Stomach (tissue), 8 donors: ENCODE measurements at regions not wholly inside any gene's neighbourhood (a gene's known extent, or its start where the extent isn't known, plus 50 kb on each side); places are given as distances from the start of the nearest gene placed in this dataset.
A peak's percentile ranks its signal among the peaks of the same experiment; 100 is the strongest.

Source experiments
- DNase-seq, 2 donors: peaks; one replicate each; pipeline versions ENCODE4 v3.0.0 to v3.0.0-alpha.2; 2013 to 2019
- H3K27ac ChIP-seq, 5 donors: fragments of 200-600 bp in 4 of 5; sonication (generic) in 4 of 5; one replicate each; pipeline ENCODE4 v1.5.1; 2013 to 2019; ENCODE audit warnings: mild to moderate bottlenecking in 1 of 5, moderate library complexity in 1 of 5
- H3K27me3 ChIP-seq, 3 donors: fragments of 200-600 bp; sonication (generic); one replicate each; pipeline ENCODE4 v1.5.1; 2017 to 2019; ENCODE audit warnings: mixed run types in 1 of 3
- H3K36me3 ChIP-seq, 4 donors: fragments of 200-600 bp; sonication (generic); 1 replicate in 3 of 4; 2 replicates in 1 of 4; pipeline ENCODE4 v1.5.1; 2016 to 2019
- H3K4me1 ChIP-seq, 4 donors: fragments of 200-600 bp; sonication (generic); one replicate each; pipeline ENCODE4 v1.5.1; 2016 to 2019
- H3K4me3 ChIP-seq, 4 donors: fragments of 200-600 bp; sonication (generic) in 3 of 4; one replicate each; pipeline ENCODE4 v1.5.1; 2016 to 2019; ENCODE audit warnings: mild to moderate bottlenecking in 1 of 4
- H3K9me3 ChIP-seq, 4 donors: fragments of 200-600 bp; sonication (generic); one replicate each; pipeline ENCODE4 v1.5.1; 2016 to 2019
- EP300 ChIP-seq: sonication (generic); formaldehyde crosslinking; IDR thresholded peaks from one replicate; pipeline ENCODE4 v1.6.1; 2017; ENCODE audit warnings: antibody characterized with exemption
- POLR2A ChIP-seq, 4 donors: fragments of 450-650 bp; IDR thresholded peaks; one replicate each; pipeline ENCODE4 v1.6.1; 2016; ENCODE audit warnings: antibody characterized with exemption in 4 of 4, control low read depth in 2 of 4, mild to moderate bottlenecking in 1 of 4, moderate library complexity in 1 of 4
- POLR2AphosphoS5 ChIP-seq, 3 donors: sonication (generic); formaldehyde crosslinking; IDR thresholded peaks; one replicate each; pipeline ENCODE4 v1.6.1; 2016; ENCODE audit warnings: antibody characterized with exemption in 3 of 3
- WGBS, 5 donors: extraction: QIAGEN DNeasy Blood & Tissue Kit in 3 of 5; methylation state at CpG; one replicate each; pipeline versions ENCODE4 v1.1.5 to v1.1.7; 2013 to 2018; 5-methylcytosine and 5-hydroxymethylcytosine counted together
- intact Hi-C: fragments of 100-400 bp; cut with DNase I; formaldehyde crosslinking; loops from one replicate; pipeline ENCODE4 v1.15.1; 2023; ENCODE audit warnings: low total_unique reads
- TF ChIP-seq, protein P1 (sequence below), 7 experiments: fragments of 450-650 bp in 4 of 7; fragments of 200-600 bp in 3 of 7; sonication (generic) in 3 of 7; IDR thresholded peaks; one replicate each; pipeline ENCODE4 v1.5.1; 2016 to 2019; ENCODE audit warnings: antibody characterized with exemption in 7 of 7, control low read depth in 2 of 7, mild to moderate bottlenecking in 1 of 7
- donor health status: healthy with polysubstance abuse.
- donor health status: Bipolar disorder and iron deficiency.
- donor health status: healthy.

GRCh38 chr3:153881201-153881600, 240.0 kb upstream of the ARHGEF26 start:
- no peak overlapping the region for H3K4me3 ChIP-seq
- intact Hi-C loops: no loop called here
- H3K36me3 ChIP-seq: no peaks in the 10 kb centered on the region
- no peak for TF ChIP-seq POLR2A (IDR thresholded peaks at IDR 0.05)
- TF ChIP-seq, protein P1, sequence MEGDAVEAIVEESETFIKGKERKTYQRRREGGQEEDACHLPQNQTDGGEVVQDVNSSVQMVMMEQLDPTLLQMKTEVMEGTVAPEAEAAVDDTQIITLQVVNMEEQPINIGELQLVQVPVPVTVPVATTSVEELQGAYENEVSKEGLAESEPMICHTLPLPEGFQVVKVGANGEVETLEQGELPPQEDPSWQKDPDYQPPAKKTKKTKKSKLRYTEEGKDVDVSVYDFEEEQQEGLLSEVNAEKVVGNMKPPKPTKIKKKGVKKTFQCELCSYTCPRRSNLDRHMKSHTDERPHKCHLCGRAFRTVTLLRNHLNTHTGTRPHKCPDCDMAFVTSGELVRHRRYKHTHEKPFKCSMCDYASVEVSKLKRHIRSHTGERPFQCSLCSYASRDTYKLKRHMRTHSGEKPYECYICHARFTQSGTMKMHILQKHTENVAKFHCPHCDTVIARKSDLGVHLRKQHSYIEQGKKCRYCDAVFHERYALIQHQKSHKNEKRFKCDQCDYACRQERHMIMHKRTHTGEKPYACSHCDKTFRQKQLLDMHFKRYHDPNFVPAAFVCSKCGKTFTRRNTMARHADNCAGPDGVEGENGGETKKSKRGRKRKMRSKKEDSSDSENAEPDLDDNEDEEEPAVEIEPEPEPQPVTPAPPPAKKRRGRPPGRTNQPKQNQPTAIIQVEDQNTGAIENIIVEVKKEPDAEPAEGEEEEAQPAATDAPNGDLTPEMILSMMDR (IDR thresholded peaks at IDR 0.05): no peak
- TF ChIP-seq EP300: no peak
- TF ChIP-seq POLR2AphosphoS5 (IDR thresholded peaks at IDR 0.05): no peak
- 81 to 88% (median 87%) methylated on average over 7 of the region's 7 CpGs for WGBS, 5 donors
- no peaks in the 10 kb centered on the region for H3K4me1 ChIP-seq
- H3K9me3 ChIP-seq: no peaks in the 10 kb centered on the region
- no peaks in the 10 kb centered on the region for H3K27me3 ChIP-seq
- no peak overlapping the region for H3K27ac ChIP-seq
- no peak for DNase-seq

- H3K27me3 ChIP-seq: no peaks in the 10 kb centered on the region
- DNase-seq: no peak
- H3K36me3 ChIP-seq: no peaks in the 10 kb centered on the region
- no peaks in the 10 kb centered on the region for H3K9me3 ChIP-seq
- intact Hi-C loops: no loop called here
- TF ChIP-seq POLR2AphosphoS5 (IDR thresholded peaks at IDR 0.05) (no peak), EP300 (no peak)
- no peak overlapping the region for H3K27ac ChIP-seq
- no peak overlapping the region for H3K4me3 ChIP-seq
- WGBS, 5 donors: 53 to 71% (median 59%) methylated on average over 2 of the region's 2 CpGs
- no peaks in the 10 kb centered on the region for H3K4me1 ChIP-seq
Measured at GRCh38 chr3:153885359-153885758, 235.8 kb upstream of the ARHGEF26 start.

- Histone ChIP-seq H3K27me3 (no peaks in the 10 kb centered on the region), H3K9me3 (no peaks in the 10 kb centered on the region), H3K27ac (no peak overlapping the region), H3K4me1 (no peaks in the 10 kb centered on the region), H3K36me3 (no peaks in the 10 kb centered on the region), H3K4me3 (no peak overlapping the region)
- TF ChIP-seq POLR2A (IDR thresholded peaks at IDR 0.05) (no peak), POLR2AphosphoS5 (IDR thresholded peaks at IDR 0.05) (no peak)
- intact Hi-C loops: no loop called here
- WGBS, 5 donors: 44 to 67% (median 53%) methylated on average over 2 of the region's 2 CpGs
- no peak for DNase-seq
Measured at GRCh38 chr3:153889905-153890334, 231.3 kb upstream of the ARHGEF26 start.

GRCh38 chr3:153892126-153892525, 229.1 kb upstream of the ARHGEF26 start:
- Histone ChIP-seq H3K27me3 (no peaks in the 10 kb centered on the region), H3K27ac (no peak overlapping the region), H3K4me1 (no peaks in the 10 kb centered on the region), H3K9me3 (no peaks in the 10 kb centered on the region), H3K36me3 (no peaks in the 10 kb centered on the region), H3K4me3 (no peak overlapping the region)
- peak in 1 of 2 donors; percentile 8 for DNase-seq
- no peak for TF ChIP-seq POLR2AphosphoS5 (IDR thresholded peaks at IDR 0.05)
- TF ChIP-seq EP300: no peak
- TF ChIP-seq POLR2A (IDR thresholded peaks at IDR 0.05): no peak
- TF ChIP-seq, protein P1 (IDR thresholded peaks at IDR 0.05): no peak
- WGBS, 5 donors: 55 to 69% (median 60%) methylated on average over 5 of the region's 5 CpGs
- intact Hi-C loops: no loop called here

DNA sequence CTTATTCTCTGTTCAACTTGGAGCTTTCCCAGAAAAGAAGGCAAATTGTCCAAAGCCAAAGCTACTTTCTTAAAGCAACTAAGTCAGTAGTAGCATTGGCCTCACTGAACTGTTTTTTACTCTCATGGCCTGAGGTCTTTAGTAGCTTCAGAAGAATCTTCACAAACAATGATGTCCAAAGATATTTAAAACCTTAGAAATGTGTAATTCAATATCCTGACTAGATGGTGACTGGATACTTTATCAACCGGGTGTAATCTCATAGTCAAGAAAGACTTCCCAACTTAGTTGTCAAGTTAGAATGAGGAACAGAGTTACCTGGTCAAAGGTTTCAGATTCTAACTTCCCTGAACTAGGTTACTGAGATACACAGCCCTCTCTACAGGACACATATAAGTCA, 226.3 kb upstream of the ARHGEF26 start:
- Histone ChIP-seq H3K4me1 (no peaks in the 10 kb centered on the region), H3K27ac (no peak overlapping the region), H3K9me3 (no peaks in the 10 kb centered on the region), H3K4me3 (no peak overlapping the region), H3K27me3 (no peaks in the 10 kb centered on the region), H3K36me3 (no peaks in the 10 kb centered on the region)
- 74 to 90% (median 87%) methylated on average over 1 of the region's 1 CpG for WGBS, 5 donors
- DNase-seq: no peak
- intact Hi-C loops: no loop called here
- TF ChIP-seq POLR2AphosphoS5 (IDR thresholded peaks at IDR 0.05) (no peak), POLR2A (IDR thresholded peaks at IDR 0.05) (no peak), EP300 (no peak)

DNA sequence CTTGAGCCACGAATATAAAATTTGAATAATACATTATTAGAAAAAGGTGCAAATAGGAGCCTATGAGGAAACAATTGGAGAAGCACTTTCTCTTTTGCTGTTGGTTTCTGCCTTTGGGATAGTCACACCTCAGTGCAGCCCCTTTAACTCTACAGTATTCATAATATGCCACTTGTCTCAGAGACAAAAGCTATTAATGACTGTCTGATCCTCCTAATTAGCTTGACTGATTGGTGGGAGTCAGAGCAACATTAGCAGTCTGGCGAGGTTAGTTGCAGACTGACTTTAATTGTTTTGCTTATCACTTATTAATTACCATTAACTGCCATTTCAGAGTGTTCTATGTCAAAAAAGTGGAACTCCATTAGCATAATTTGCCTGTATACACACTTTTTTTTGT, 225.0 kb upstream of the ARHGEF26 start:
- WGBS, 5 donors: 62 to 71% (median 68%) methylated on average over 2 of the region's 2 CpGs
- Histone ChIP-seq H3K9me3 (no peaks in the 10 kb centered on the region), H3K4me3 (no peak overlapping the region), H3K27ac (no peak overlapping the region), H3K4me1 (no peaks in the 10 kb centered on the region), H3K27me3 (no peaks in the 10 kb centered on the region), H3K36me3 (no peaks in the 10 kb centered on the region)
- intact Hi-C loops: no loop called here
- no peak for DNase-seq
- TF ChIP-seq, protein P1 (IDR thresholded peaks at IDR 0.05): no peak
- no peak for TF ChIP-seq EP300
- TF ChIP-seq POLR2AphosphoS5 (IDR thresholded peaks at IDR 0.05): no peak
- TF ChIP-seq POLR2A (IDR thresholded peaks at IDR 0.05): no peak
